ENCODE measurements at regions not wholly inside any gene's neighbourhood (a gene's known extent, or its start where the extent isn't known, plus 50 kb on each side); places are given as distances from the start of the nearest gene placed in this dataset.

GRCh38 chr5:90285581-90285980 lies 124.0 kb downstream of the CETN3 start:
- DNase-seq, result no peak
- Histone ChIP-seq H3K36me3 (no peaks in the 10 kb centered on the region), H3K27me3 (no peaks in the 10 kb centered on the region), H3K4me1 (no peaks in the 10 kb centered on the region), H3K4me3 (no peak overlapping the region), H3K27ac (no peak overlapping the region), H3K9me3 (no peaks in the 10 kb centered on the region)
- intact Hi-C loops (cut with DNase I), result no loop called here
- ATAC-seq, result no peak
- TF ChIP-seq, protein P1, sequence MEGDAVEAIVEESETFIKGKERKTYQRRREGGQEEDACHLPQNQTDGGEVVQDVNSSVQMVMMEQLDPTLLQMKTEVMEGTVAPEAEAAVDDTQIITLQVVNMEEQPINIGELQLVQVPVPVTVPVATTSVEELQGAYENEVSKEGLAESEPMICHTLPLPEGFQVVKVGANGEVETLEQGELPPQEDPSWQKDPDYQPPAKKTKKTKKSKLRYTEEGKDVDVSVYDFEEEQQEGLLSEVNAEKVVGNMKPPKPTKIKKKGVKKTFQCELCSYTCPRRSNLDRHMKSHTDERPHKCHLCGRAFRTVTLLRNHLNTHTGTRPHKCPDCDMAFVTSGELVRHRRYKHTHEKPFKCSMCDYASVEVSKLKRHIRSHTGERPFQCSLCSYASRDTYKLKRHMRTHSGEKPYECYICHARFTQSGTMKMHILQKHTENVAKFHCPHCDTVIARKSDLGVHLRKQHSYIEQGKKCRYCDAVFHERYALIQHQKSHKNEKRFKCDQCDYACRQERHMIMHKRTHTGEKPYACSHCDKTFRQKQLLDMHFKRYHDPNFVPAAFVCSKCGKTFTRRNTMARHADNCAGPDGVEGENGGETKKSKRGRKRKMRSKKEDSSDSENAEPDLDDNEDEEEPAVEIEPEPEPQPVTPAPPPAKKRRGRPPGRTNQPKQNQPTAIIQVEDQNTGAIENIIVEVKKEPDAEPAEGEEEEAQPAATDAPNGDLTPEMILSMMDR (IDR thresholded peaks at IDR 0.05), result no peak

- intact Hi-C loops (cut with DNase I), result no loop called here
- Histone ChIP-seq H3K27ac (no peak overlapping the region), H3K36me3 (no peaks in the 10 kb centered on the region), H3K9me3 (no peaks in the 10 kb centered on the region), H3K4me1 (no peaks in the 10 kb centered on the region), H3K4me3 (no peak overlapping the region), H3K27me3 (no peaks in the 10 kb centered on the region)
- TF ChIP-seq, protein P1 (IDR thresholded peaks at IDR 0.05), result no peak
- DNase-seq (no peak), ATAC-seq (no peak)
These were observed 125.2 kb downstream of the CETN3 start for GRCh38 chr5:90284375-90284774.

DNA sequence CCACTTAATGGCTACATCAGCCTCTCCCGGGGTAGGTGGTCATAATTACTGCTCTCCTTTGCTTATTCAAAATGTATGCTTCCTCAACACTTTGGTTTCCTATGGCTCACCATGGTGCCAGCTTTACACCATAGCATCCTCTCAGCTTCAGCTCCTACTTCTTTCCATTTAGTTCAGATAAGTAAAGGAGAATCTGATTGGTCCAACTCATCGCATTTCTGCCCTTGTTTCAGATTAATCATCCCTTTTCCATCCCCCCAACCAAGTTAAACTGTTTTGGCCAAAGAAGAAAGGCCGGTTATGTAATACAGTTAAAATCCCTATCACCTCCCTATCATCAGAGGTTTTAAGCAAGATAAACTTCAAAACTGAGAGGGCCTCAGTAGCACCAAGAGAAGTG lies 130.5 kb downstream of the CETN3 start:
- no peak for DNase-seq
- TF ChIP-seq, protein P1 (IDR thresholded peaks at IDR 0.05), result no peak
- Histone ChIP-seq H3K36me3 (no peaks in the 10 kb centered on the region), H3K27ac (no peak overlapping the region), H3K9me3 (no peaks in the 10 kb centered on the region), H3K4me1 (no peaks in the 10 kb centered on the region), H3K27me3 (no peaks in the 10 kb centered on the region), H3K4me3 (no peak overlapping the region)
- ATAC-seq, result no peak
- intact Hi-C loops (cut with DNase I), result no loop called here

GRCh38 chr5:90274216-90274615 lies 135.3 kb downstream of the CETN3 start:
- Histone ChIP-seq H3K27me3 (no peaks in the 10 kb centered on the region), H3K9me3 (no peaks in the 10 kb centered on the region), H3K27ac (no peak overlapping the region), H3K36me3 (no peaks in the 10 kb centered on the region), H3K4me1 (no peaks in the 10 kb centered on the region), H3K4me3 (no peak overlapping the region)
- TF ChIP-seq, protein P1 (IDR thresholded peaks at IDR 0.05), result no peak
- DNase-seq (no peak), ATAC-seq (no peak)
- intact Hi-C loops (cut with DNase I), result no loop called here

- no peak for ATAC-seq
- intact Hi-C loops (cut with DNase I), result no loop called here
These were observed 141.9 kb downstream of the CETN3 start for GRCh38 chr5:90267646-90268045.

DNA sequence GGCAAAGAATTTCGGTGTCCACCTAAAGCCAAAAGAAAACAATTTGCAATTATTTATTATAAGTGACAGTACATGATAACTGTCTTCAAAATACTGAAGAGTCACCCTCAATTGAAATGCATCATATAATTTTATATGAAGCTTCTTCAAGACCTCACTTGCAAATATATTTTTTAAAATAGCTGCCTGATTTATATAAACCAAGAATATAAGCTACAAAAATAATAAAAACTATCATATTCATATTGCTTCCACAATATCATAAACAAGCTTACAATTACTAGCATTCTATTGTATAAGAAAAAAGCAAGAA lies 144.1 kb downstream of the CETN3 start:
- no peak overlapping the region for H3K27ac ChIP-seq
- TF ChIP-seq, protein P1 (IDR thresholded peaks at IDR 0.05), result no peak
- no peak overlapping the region for H3K4me3 ChIP-seq
- no peaks in the 10 kb centered on the region for H3K4me1 ChIP-seq
- H3K27me3 ChIP-seq, result no peaks in the 10 kb centered on the region
- H3K9me3 ChIP-seq, result no peaks in the 10 kb centered on the region
- ATAC-seq (no peak), DNase-seq (no peak)
- no peaks in the 10 kb centered on the region for H3K36me3 ChIP-seq
- intact Hi-C loops (cut with DNase I), result no loop called here

More at GRCh38 chr5:90267646-90268045, 141.9 kb downstream of the CETN3 start:
- Histone ChIP-seq H3K27ac (no peak overlapping the region), H3K4me1 (no peaks in the 10 kb centered on the region), H3K27me3 (no peaks in the 10 kb centered on the region), H3K4me3 (no peak overlapping the region), H3K9me3 (no peaks in the 10 kb centered on the region), H3K36me3 (no peaks in the 10 kb centered on the region)
- DNase-seq, result no peak
- TF ChIP-seq, protein P1 (IDR thresholded peaks at IDR 0.05), result no peak
